ENCODE measurements at regions not wholly inside any gene's neighbourhood (a gene's known extent, or its start where the extent isn't known, plus 50 kb on each side); places are given as distances from the start of the nearest gene placed in this dataset.

GRCh38 chr9:99421369-99421768, 199.3 kb downstream of the SEC61B start:
- H3K9me3 Mint-ChIP-seq, result no peaks in the 10 kb centered on the region
- DNase-seq, result no peak
- H3K4me3 Mint-ChIP-seq, result no peak overlapping the region
- no peak for ATAC-seq
- no peak overlapping the region for H3K27ac Mint-ChIP-seq
- H3K27me3 Mint-ChIP-seq, result peaks cover 20% of the 10 kb centered on the region
- H3K4me1 Mint-ChIP-seq, result peaks cover under 1% of the 10 kb centered on the region

DNA sequence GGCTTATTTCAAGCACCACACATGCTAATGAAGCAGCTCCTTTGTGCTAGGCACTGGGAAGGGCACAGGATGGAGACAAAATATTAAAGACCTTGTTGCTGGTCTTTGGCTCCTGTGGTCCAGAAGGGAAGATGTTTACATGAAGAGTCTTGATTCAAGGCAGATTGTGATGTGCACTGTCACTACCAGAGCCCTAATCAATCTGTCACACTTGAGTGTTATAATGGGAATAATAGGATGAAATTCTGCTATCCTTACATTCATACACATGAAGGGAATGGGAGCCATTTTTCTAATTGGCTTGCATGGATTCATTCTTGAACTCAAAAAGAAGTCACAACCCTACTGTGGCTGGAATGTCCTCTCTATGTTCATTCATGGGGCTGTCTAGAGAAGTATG, 203.0 kb downstream of the SEC61B start:
- Mint-ChIP-seq H3K27me3 (peaks cover 26% of the 10 kb centered on the region), H3K27ac (no peak overlapping the region), H3K4me3 (no peak overlapping the region), H3K9me3 (no peaks in the 10 kb centered on the region), H3K4me1 (no peaks in the 10 kb centered on the region)
- ATAC-seq (no peak), DNase-seq (no peak)

DNA sequence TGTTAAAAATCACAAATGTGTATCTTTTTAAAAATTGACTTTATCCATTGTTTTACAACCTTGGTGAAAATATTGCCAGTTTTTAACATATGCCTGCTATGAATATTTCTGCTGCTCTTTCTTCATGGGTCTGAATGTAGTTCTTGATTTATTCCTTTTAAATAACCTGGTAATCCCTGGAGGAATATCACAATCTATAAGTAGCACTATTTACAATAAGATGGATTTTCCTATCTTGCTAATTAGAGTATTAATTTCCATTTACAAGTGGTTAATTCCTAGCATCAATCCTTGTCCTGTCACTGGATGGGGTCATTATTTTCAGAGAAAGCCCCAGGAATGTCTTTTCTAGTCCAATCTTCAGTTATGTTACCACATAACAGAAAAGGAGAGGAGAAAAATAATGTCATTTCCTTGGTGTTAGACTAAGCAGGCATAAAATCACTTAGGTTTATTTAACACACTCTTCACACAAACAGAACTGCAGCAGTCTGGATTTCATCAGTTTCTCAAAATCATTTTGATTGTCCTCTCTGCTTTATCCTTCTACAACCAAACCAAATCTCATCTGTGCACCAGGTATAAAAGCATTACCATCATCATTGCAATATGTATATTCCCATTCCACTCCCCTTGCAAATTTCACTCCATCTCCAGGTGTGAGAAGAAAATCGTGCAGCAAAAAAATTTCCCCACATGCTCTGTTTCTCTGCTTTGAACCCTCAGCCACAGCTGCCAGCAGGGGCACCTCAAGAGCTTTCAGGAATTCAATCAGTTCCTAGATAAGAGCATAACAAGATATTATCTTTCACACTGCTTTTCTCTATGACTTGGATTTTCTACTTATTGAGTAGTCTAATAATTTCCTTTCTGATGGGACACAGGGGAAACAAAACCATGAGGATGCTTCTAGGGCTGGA, 204.1 kb downstream of the SEC61B start:
- H3K9me3 Mint-ChIP-seq, result no peaks in the 10 kb centered on the region
- ATAC-seq, result no peak
- H3K4me3 Mint-ChIP-seq, result no peak overlapping the region
- peak overlapping the region in 1 of 2 donors; percentile 50 for H3K27ac Mint-ChIP-seq
- H3K4me1 Mint-ChIP-seq, result no peaks in the 10 kb centered on the region
- peaks cover 26% of the 10 kb centered on the region for H3K27me3 Mint-ChIP-seq
- DNase-seq, result no peak

DNA sequence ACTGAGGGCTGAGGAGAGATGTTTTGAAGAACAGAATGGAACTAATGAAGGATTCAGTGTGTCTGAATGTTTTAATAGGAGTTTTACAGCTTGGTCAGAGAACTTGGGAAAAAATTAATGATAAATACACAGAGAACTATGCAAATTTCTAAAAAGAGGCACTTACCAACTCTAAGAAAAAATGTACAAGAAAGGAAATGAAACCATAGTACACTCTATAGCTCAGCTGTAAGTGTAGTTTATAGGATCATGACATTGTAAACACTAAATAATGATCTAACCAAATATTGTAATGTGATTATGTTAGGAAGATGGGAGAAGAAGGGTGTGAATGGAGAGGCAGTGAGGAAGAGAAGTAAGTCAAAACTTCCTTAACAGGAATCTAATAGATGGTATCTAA, 205.2 kb downstream of the SEC61B start:
- DNase-seq (no peak), ATAC-seq (no peak)
- H3K27ac Mint-ChIP-seq, result no peak overlapping the region
- H3K4me3 Mint-ChIP-seq, result no peak overlapping the region
- peaks cover 26% of the 10 kb centered on the region for H3K27me3 Mint-ChIP-seq
- H3K4me1 Mint-ChIP-seq, result no peaks in the 10 kb centered on the region
- H3K9me3 Mint-ChIP-seq, result no peaks in the 10 kb centered on the region

DNA sequence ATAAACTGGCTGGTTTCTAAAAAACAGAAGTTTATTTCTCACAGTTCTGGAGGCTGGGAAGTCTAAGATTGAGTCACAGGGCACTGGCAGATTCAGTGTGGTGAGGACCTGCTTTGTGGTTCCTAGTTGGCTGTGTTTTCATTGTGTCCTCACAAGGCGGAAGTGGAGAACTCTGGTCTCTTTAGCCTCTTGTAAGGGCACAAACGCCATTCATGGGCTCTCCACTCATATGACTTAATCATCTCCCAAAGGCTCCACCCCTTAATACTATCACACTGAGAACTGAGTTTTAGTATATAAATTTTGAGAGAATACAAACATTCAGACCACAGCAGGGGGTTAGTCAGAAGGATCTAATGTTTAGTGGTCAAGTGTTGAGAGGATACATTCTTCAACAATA, 208.2 kb downstream of the SEC61B start:
- Mint-ChIP-seq H3K4me3 (no peak overlapping the region), H3K4me1 (peaks cover 18% of the 10 kb centered on the region), H3K27ac (no peak overlapping the region), H3K9me3 (no peaks in the 10 kb centered on the region), H3K27me3 (peaks cover 19% of the 10 kb centered on the region)
- DNase-seq (no peak), ATAC-seq (no peak)

DNA sequence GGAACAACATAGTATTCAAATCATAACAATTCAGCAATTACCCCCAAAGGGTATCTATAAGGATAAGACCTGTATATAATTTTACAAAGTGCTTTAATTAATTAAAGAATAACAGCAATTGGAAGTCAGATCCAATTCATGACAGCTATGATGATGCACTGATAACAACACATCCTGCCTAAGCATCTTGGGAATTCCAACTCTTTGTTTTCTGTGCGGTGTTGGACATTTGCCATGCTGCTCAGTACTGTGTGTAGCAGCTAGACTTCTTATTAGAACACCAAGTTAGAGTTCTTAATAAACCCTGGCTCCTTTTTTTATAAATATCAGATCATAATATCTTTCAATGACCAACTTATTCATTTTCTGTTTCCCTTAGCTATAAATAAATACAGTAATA, 209.0 kb downstream of the SEC61B start:
- Mint-ChIP-seq H3K4me3 (no peak overlapping the region), H3K27ac (no peak overlapping the region), H3K4me1 (peaks cover 18% of the 10 kb centered on the region), H3K9me3 (no peaks in the 10 kb centered on the region), H3K27me3 (peaks cover 17% of the 10 kb centered on the region)
- ATAC-seq (no peak), DNase-seq (no peak)

GRCh38 chr9:99432075-99432474, 210.0 kb downstream of the SEC61B start:
- no peak overlapping the region for H3K27ac Mint-ChIP-seq
- H3K4me1 Mint-ChIP-seq, result peaks cover 18% of the 10 kb centered on the region
- H3K4me3 Mint-ChIP-seq, result no peak overlapping the region
- ATAC-seq, result no peak
- no peak for DNase-seq
- peaks cover 7% of the 10 kb centered on the region for H3K27me3 Mint-ChIP-seq
- no peaks in the 10 kb centered on the region for H3K9me3 Mint-ChIP-seq

DNA sequence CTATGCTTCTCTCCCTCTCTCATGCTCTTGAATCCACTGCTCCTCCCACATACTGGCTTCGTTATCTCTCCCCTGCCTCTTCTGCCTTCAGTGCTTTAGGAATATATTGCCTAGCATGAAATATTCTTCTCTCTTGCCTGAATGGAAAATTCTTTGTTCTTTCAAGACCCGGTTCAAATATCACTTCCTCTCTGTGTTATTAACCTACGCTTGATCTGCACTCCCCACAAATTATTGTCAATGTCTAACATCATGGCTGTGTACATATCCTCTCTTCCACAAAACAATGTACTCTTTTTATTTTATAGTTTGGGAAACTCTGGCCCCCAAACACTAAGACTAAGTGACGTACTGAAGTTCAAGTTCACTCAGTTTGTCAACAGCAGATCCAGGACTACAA, 211.0 kb downstream of the SEC61B start:
- H3K4me1 Mint-ChIP-seq, result peaks cover 18% of the 10 kb centered on the region
- DNase-seq, result no peak
- H3K27me3 Mint-ChIP-seq, result no peaks in the 10 kb centered on the region
- no peaks in the 10 kb centered on the region for H3K9me3 Mint-ChIP-seq
- H3K27ac Mint-ChIP-seq, result peak overlapping the region; percentile 90 to 94
- no peak for ATAC-seq
- no peak overlapping the region for H3K4me3 Mint-ChIP-seq

DNA sequence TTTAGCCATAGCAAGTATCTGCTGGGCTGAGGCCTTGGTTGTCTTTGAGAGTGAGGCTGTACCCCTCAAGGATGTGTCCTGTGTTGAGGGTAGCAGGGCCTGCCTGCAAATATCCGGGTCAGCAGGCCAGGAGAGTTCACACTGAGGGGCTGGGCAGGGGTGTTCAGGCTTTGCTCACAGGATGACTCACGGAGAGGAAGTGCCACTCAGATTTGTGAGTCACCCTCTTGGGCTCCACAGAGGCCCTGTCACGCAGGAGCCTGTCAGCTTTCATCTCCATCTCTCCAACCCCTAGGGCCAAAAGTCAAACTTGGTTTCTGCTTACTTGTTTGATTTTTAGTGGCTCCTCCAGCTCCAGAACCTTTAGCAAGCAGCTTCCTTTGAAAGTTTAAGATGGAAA, 211.5 kb downstream of the SEC61B start:
- H3K4me3 Mint-ChIP-seq, result no peak overlapping the region
- ATAC-seq (peak; percentile 100), DNase-seq (peak; percentile 66 to 77)
- peaks cover 18% of the 10 kb centered on the region for H3K4me1 Mint-ChIP-seq
- no peaks in the 10 kb centered on the region for H3K9me3 Mint-ChIP-seq
- no peaks in the 10 kb centered on the region for H3K27me3 Mint-ChIP-seq
- H3K27ac Mint-ChIP-seq, result peak overlapping the region; percentile 90 to 94

- no peak overlapping the region for H3K27ac Mint-ChIP-seq
- no peak for ATAC-seq
- H3K4me1 Mint-ChIP-seq, result peaks cover 18% of the 10 kb centered on the region
- no peaks in the 10 kb centered on the region for H3K27me3 Mint-ChIP-seq
- DNase-seq, result no peak
- no peak overlapping the region for H3K4me3 Mint-ChIP-seq
- H3K9me3 Mint-ChIP-seq, result no peaks in the 10 kb centered on the region
Measured at GRCh38 chr9:99436616-99437015, 214.5 kb downstream of the SEC61B start.

DNA sequence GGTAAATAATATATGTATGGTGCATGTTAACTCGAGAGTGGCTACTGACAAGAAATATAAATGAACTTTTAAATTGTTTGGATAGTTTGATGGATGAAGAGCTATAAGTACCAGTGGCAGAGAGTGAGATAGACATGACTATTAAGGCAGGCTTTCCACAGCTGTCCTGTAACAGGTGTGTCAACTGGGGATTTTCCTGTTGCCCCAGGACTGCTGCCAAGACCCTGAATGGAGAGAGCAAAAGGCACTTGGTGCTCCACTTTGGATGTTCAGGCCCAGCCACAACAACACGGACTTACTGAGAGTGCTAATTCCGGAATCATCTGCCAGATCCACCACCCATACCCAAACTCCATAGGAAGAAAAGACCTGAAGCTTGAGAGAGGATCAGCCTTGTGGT, 215.1 kb downstream of the SEC61B start:
- Mint-ChIP-seq H3K9me3 (no peaks in the 10 kb centered on the region), H3K27ac (peak overlapping the region in 1 of 2 donors; percentile 43), H3K4me1 (peaks cover 18% of the 10 kb centered on the region), H3K27me3 (no peaks in the 10 kb centered on the region), H3K4me3 (no peak overlapping the region)
- ATAC-seq (no peak), DNase-seq (no peak)

DNA sequence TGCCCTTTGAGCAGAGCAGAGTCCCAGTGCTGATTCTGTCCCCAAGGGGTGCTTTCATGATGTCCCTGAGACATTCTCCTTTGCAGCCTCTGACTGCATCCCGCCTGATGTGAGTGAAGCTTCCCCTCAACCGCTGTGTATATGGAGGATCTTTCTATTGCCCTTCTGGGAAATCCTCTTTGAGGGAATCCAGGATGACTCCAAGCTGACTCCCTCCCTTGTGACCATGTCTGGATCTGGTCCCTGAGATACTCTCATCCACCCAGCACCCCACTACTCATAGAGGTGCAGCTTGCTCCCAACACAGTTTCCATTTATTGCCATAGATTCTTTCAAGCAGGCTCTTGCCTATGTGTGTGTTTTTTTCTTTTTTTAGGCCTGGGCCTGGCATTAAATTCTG, 216.5 kb downstream of the SEC61B start:
- H3K4me3 Mint-ChIP-seq, result no peak overlapping the region
- DNase-seq, result no peak
- ATAC-seq, result no peak
- no peaks in the 10 kb centered on the region for H3K27me3 Mint-ChIP-seq
- H3K4me1 Mint-ChIP-seq, result peaks cover 9% of the 10 kb centered on the region
- no peak overlapping the region for H3K27ac Mint-ChIP-seq
- no peaks in the 10 kb centered on the region for H3K9me3 Mint-ChIP-seq

DNA sequence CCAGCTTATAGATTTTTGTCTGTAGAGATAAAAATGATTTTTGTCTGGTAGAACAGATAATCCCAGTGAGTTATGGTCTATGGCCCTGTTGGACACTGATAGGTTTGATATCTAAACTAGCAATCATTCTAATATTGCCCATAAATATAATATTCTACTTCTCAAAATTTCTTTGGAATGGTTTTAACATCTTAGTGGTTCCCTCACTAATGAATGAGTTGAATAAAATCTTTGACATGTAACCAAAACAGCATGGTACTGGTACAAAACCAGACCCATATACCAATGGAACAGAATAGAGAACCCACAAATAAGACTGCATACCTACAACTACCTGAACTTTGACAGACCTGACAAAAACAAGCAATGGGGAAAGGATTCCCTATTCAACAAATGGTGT, 219.7 kb downstream of the SEC61B start:
- DNase-seq, result no peak
- H3K27ac Mint-ChIP-seq, result no peak overlapping the region
- H3K9me3 Mint-ChIP-seq, result no peaks in the 10 kb centered on the region
- no peaks in the 10 kb centered on the region for H3K4me1 Mint-ChIP-seq
- H3K27me3 Mint-ChIP-seq, result peaks cover 6% of the 10 kb centered on the region
- ATAC-seq, result no peak
- no peak overlapping the region for H3K4me3 Mint-ChIP-seq

DNA sequence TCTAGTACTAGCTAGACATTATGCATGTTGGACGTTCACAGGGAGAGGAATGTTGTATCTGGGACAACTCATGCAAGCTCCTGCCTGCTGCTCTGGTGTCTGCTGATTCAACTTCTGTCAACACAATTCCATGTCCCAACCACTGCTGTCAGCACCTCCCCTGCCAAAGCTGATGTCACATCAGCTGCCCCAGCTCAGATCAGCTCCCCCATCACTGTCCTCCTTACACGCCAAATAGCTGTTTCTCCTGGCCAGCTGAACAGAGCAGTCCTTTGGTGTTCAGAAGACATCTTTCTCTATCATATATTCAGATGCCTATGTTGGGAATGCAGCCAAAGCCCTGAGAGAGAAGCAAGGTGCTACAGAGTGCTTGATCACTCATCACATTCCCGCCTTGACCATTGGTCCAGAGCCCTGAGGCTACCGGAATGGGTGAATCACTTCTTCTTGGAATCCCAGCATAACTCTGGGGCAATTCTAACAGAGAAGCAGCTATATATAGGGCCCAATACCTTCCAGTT, 223.3 kb downstream of the SEC61B start:
- DNase-seq, result no peak
- H3K9me3 Mint-ChIP-seq, result no peaks in the 10 kb centered on the region
- H3K27ac Mint-ChIP-seq, result no peak overlapping the region
- H3K27me3 Mint-ChIP-seq, result peaks cover 23% of the 10 kb centered on the region
- no peak overlapping the region for H3K4me3 Mint-ChIP-seq
- no peaks in the 10 kb centered on the region for H3K4me1 Mint-ChIP-seq
- no peak for ATAC-seq

- Mint-ChIP-seq H3K9me3 (no peaks in the 10 kb centered on the region), H3K4me1 (no peaks in the 10 kb centered on the region), H3K27me3 (peaks cover 25% of the 10 kb centered on the region), H3K4me3 (no peak overlapping the region), H3K27ac (no peak overlapping the region)
- ATAC-seq (no peak), DNase-seq (no peak)
Measured at GRCh38 chr9:99445920-99446319, 223.8 kb downstream of the SEC61B start.

GRCh38 chr9:99447951-99448350, 225.9 kb downstream of the SEC61B start:
- H3K4me1 Mint-ChIP-seq, result no peaks in the 10 kb centered on the region
- H3K9me3 Mint-ChIP-seq, result no peaks in the 10 kb centered on the region
- no peak overlapping the region for H3K27ac Mint-ChIP-seq
- ATAC-seq, result no peak
- peaks cover 25% of the 10 kb centered on the region for H3K27me3 Mint-ChIP-seq
- no peak overlapping the region for H3K4me3 Mint-ChIP-seq
- no peak for DNase-seq

DNA sequence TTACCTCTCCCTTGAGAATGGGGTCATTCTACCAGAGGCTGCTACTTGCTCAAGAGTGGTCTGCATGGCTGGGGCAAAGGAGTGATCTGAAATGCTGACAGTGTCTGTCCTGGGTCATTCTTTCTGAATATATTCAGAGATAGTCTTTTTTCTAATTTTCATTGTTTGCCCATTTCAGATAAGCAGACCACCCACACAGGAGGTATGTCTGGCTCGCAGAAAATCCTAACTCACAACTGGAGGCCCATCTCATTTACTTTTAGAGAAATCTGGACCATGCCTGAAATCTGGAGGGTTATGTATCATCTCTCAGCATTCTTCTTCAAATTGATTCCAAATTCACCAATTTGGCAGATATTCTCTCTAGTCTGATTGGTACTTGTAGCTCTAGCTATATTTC, 227.6 kb downstream of the SEC61B start:
- no peaks in the 10 kb centered on the region for H3K4me1 Mint-ChIP-seq
- H3K27me3 Mint-ChIP-seq, result peaks cover 25% of the 10 kb centered on the region
- H3K27ac Mint-ChIP-seq, result no peak overlapping the region
- H3K9me3 Mint-ChIP-seq, result no peaks in the 10 kb centered on the region
- no peak overlapping the region for H3K4me3 Mint-ChIP-seq
- ATAC-seq (no peak), DNase-seq (no peak)
